HCT116 (cell line): ENCODE measurements at regions not wholly inside any gene's neighbourhood (a gene's known extent, or its start where the extent isn't known, plus 50 kb on each side); places are given as distances from the start of the nearest gene placed in this dataset.

Experiments
- ATAC-seq: fragments of 200-7000 bp; cut with Tn5 transposase; 2 replicates; pipeline ENCODE4 v1.9.1; 2020; ENCODE audit warnings: mild to moderate bottlenecking, moderate library complexity
- BruUV-seq: library from RNA; stranded (reverse); fragments of 400-500 nt; replicated peaks from 2 replicates; lab custom pipeline; 2021; lab: Mats Ljungman, UMichigan
- CTCF ChIA-PET: fragments of 300-600 bp; sonication (Branson Sonifier 250); formaldehyde crosslinking; loops from one replicate; lab custom pipeline; 2021; ENCODE audit warnings: antibody characterized with exemption; lab: Charles Lee
- POLR2A ChIA-PET: fragments of 300-600, 350-600 bp; sonication (Branson Sonifier 250); formaldehyde crosslinking; loops from one replicate; lab custom pipeline; 2021; ENCODE audit warnings: antibody characterized with exemption; lab: Charles Lee
- RAD21 ChIA-PET, 2 experiments: fragments of 300-600 bp; sonication (Branson Sonifier 250); formaldehyde crosslinking; loops; one replicate each; lab custom pipeline; 2023; ENCODE audit warnings: low total read pairs in 2 of 2; ENCODE audit not compliant: uncharacterized antibody in 2 of 2, unreplicated experiment in 2 of 2, low non-redundant PET in 1 of 2; lab: Charles Lee
- DNase-seq: peaks from one replicate; pipeline ENCODE4 v3.0.0-alpha.2; 2010; ENCODE audit warnings: low read depth, low spot score
- H2AFZ ChIP-seq: fragments of 200-600 bp; shearing (Covaris generic), sonication (generic); 2 replicates; pipeline ENCODE4 v1.6.1; 2017; ENCODE audit warnings: low read depth, mixed run types, mixed read lengths, antibody characterized with exemption, low read length; ENCODE audit not compliant: poor library complexity, severe bottlenecking
- H3K27ac ChIP-seq: 2 replicates; pipeline ENCODE4 v1.5.1; 2012; ENCODE audit warnings: low read depth, low read length
- H3K27me3 ChIP-seq: fragments of 200-600 bp; sonication (generic); 2 replicates; pipeline ENCODE4 v1.6.1; 2016; ENCODE audit warnings: mixed run types, low read length, mixed read lengths; ENCODE audit not compliant: insufficient read depth
- H3K36me3 ChIP-seq, 2 experiments: fragments of 200-500 bp in 1 of 2; fragments of 200-600 bp in 1 of 2; sonication (Bioruptor generic) in 1 of 2; sonication (generic) in 1 of 2; 2 replicates each; pipeline versions ENCODE4 v1.5.1 to v1.6.1; 2014 to 2016; ENCODE audit warnings: low read length in 2 of 2, inconsistent platforms in 1 of 2, mixed read lengths in 1 of 2, mixed run types in 1 of 2; ENCODE audit not compliant: insufficient read depth in 2 of 2, control insufficient read depth in 1 of 2
- H3K4me1 ChIP-seq, 2 experiments: fragments of 200-600 bp in 1 of 2; sonication (generic) in 1 of 2; 2 replicates each; pipeline versions ENCODE4 v1.5.1 to v1.6.1; 2012 to 2017; ENCODE audit warnings: low read length in 2 of 2, inconsistent platforms in 1 of 2, mild to moderate bottlenecking in 1 of 2, mixed read lengths in 1 of 2, mixed run types in 1 of 2, moderate library complexity in 1 of 2; ENCODE audit not compliant: insufficient read depth in 2 of 2, control insufficient read depth in 1 of 2
- H3K4me2 ChIP-seq: fragments of 200-600 bp; sonication (generic); 2 replicates; pipeline ENCODE4 v1.6.1; 2017; ENCODE audit warnings: mixed run types, low read length, mixed read lengths
- H3K4me3 ChIP-seq, 2 experiments: fragments of 200-600 bp in 1 of 2; sonication (generic) in 1 of 2; replicated peaks in 1 of 2; 2 replicates each; pipeline ENCODE4 v1.5.1; 2011 to 2016; ENCODE audit warnings: low read length in 2 of 2, control low read depth in 1 of 2, low read depth in 1 of 2, mild to moderate bottlenecking in 1 of 2, mixed read lengths in 1 of 2, mixed run types in 1 of 2
- H3K79me2 ChIP-seq: fragments of 200-600 bp; sonication (generic); 2 replicates; pipeline ENCODE4 v1.6.1; 2017; ENCODE audit warnings: mild to moderate bottlenecking, mixed run types, low read length, moderate library complexity, mixed read lengths; ENCODE audit not compliant: insufficient read depth
- H3K9ac ChIP-seq: fragments of 200-600 bp; sonication (generic); 2 replicates; pipeline ENCODE4 v1.6.1; 2016; ENCODE audit warnings: low read length, mixed read lengths
- H3K9me2 ChIP-seq: fragments of 200-600 bp; sonication (generic), shearing (Covaris generic); 2 replicates; pipeline ENCODE4 v1.6.1; 2017; ENCODE audit warnings: mixed run types, mild to moderate bottlenecking, moderate library complexity; ENCODE audit not compliant: insufficient read depth
- H3K9me3 ChIP-seq, 2 experiments: fragments of 200-500 bp in 1 of 2; fragments of 200-600 bp in 1 of 2; sonication (Bioruptor generic) in 1 of 2; sonication (generic) in 1 of 2; 2 replicates each; pipeline ENCODE4 v1.6.1; 2014 to 2017; ENCODE audit warnings: low read length in 2 of 2, mixed read lengths in 2 of 2, inconsistent platforms in 1 of 2, low read depth in 1 of 2, mild to moderate bottlenecking in 1 of 2, mixed run types in 1 of 2, moderate library complexity in 1 of 2; ENCODE audit not compliant: control insufficient read depth in 1 of 2, insufficient read depth in 1 of 2
- H4K20me1 ChIP-seq: fragments of 200-600 bp; sonication (generic), shearing (Covaris generic); 2 replicates; pipeline ENCODE4 v1.6.1; 2017; ENCODE audit warnings: mixed run types, mild to moderate bottlenecking, moderate library complexity; ENCODE audit not compliant: insufficient read depth
- ATF3 ChIP-seq: IDR thresholded peaks from 2 replicates; pipeline ENCODE4 v1.6.1; 2012
- EGR1 ChIP-seq: IDR thresholded peaks from 2 replicates; pipeline ENCODE4 v1.6.1; 2012; ENCODE audit warnings: low read depth
- ELF1 ChIP-seq: IDR thresholded peaks from 2 replicates; pipeline ENCODE4 v1.6.1; 2012; ENCODE audit warnings: low read depth, borderline replicate concordance
- EZH2 ChIP-seq: fragments of 200-600 bp; sonication (generic); IDR thresholded peaks from 2 replicates; pipeline ENCODE4 v1.6.1; 2017; ENCODE audit warnings: antibody characterized with exemption, mixed run types
- MAX ChIP-seq: IDR thresholded peaks from 2 replicates; pipeline ENCODE4 v1.6.1; 2012
- POLR2A ChIP-seq: IDR thresholded peaks from 2 replicates; pipeline ENCODE4 v1.7.0; 2011; ENCODE audit warnings: borderline replicate concordance; ENCODE audit not compliant: insufficient read depth, insufficient read length; ENCODE audit errors: extremely low read depth
- POLR2AphosphoS5 ChIP-seq: IDR thresholded peaks from 2 replicates; pipeline ENCODE4 v1.6.1; 2011; ENCODE audit warnings: mild to moderate bottlenecking, low read depth, low read length, moderate library complexity
- RAD21 ChIP-seq: IDR thresholded peaks from 2 replicates; pipeline ENCODE4 v1.6.1; 2012; ENCODE audit warnings: low read depth, mild to moderate bottlenecking
- REST ChIP-seq: IDR thresholded peaks from 2 replicates; pipeline ENCODE4 v1.6.1; 2012; ENCODE audit warnings: low read depth
- SIN3A ChIP-seq: IDR thresholded peaks from 2 replicates; pipeline ENCODE4 v1.6.1; 2012; ENCODE audit warnings: low read depth
- SP1 ChIP-seq: IDR thresholded peaks from 2 replicates; pipeline ENCODE4 v1.6.1; 2012; ENCODE audit warnings: low read depth
- TCF7L2 ChIP-seq: IDR thresholded peaks from 2 replicates; pipeline ENCODE4 v1.7.0; 2011; ENCODE audit warnings: borderline replicate concordance, inconsistent platforms; ENCODE audit not compliant: insufficient read depth, insufficient read length; ENCODE audit errors: extremely low read depth
- YY1 ChIP-seq: IDR thresholded peaks from 2 replicates; pipeline ENCODE4 v1.6.1; 2011; ENCODE audit warnings: low read length, low read depth, moderate library complexity, mild to moderate bottlenecking; ENCODE audit not compliant: insufficient replicate concordance; ENCODE audit errors: extremely low read depth
- ZBTB33 ChIP-seq: IDR thresholded peaks from 2 replicates; pipeline ENCODE4 v1.6.1; 2011; ENCODE audit warnings: mild to moderate bottlenecking, low read length, moderate library complexity; ENCODE audit not compliant: insufficient replicate concordance; ENCODE audit errors: extremely low read depth
- ZFX ChIP-seq: fragments of 450-650 bp; IDR thresholded peaks from 2 replicates; pipeline ENCODE4 v1.6.1; 2017
- intact Hi-C: fragments of 100-400 bp; cut with micrococcal nuclease; formaldehyde crosslinking; loops from 2 replicates; pipeline ENCODE4 v1.10.0; 2022

- Histone ChIP-seq H3K27me3 (no peaks in the 10 kb centered on the region), H2AFZ (no peak overlapping the region), H3K36me3 (no peaks in the 10 kb centered on the region), H3K27ac (no peak overlapping the region), H3K9me2 (no peaks in the 10 kb centered on the region), H3K4me3 (no peak overlapping the region), H3K9me3 (peaks cover 4 to 16% of the 10 kb centered on the region in 2 experiments; a peak in 2 of 4 replicates), H4K20me1 (no peaks in the 10 kb centered on the region), H3K79me2 (no peaks in the 10 kb centered on the region), H3K4me1 (peaks cover 0 to 7% of the 10 kb centered on the region in 2 experiments; a peak in 1 of 4 replicates), H3K4me2 (no peak overlapping the region), H3K9ac (no peak overlapping the region)
- no TSS peak for BruUV-seq
- ChIA-PET CTCF (no interaction called here), POLR2A (no interaction called here), RAD21 (no interaction called here)
- ATAC-seq (no peak), DNase-seq (no peak)
- intact Hi-C loops = no loop called here
- TF ChIP-seq RAD21 (no peak), ZFX (no peak), REST (no peak), YY1 (no peak), EZH2 (no peak), SP1 (no peak), ATF3 (no peak), EGR1 (no peak), POLR2AphosphoS5 (no peak), ELF1 (no peak), ZBTB33 (no peak), TCF7L2 (no peak), SIN3A (no peak), POLR2A (no peak), MAX (no peak)
Observed at GRCh38 chr7:157472311-157473050, 135.7 kb downstream of the DNAJB6 start.
